Activated T-helper 1 cell treated with anti-CD3 and anti-CD28 coated beads, Interleukin-12 subunit alpha, Interleukin-12 subunit beta, Interleukin-2, Interleukin-4 antibody, amounts not matched to agents 30 ng/mL and 10 ng/mL and 1 ng/mL, durations not matched to agents 14 hours and 24 hours and 36 hours (primary cell): ENCODE measurements at regions not wholly inside any gene's neighbourhood (a gene's known extent, or its start where the extent isn't known, plus 50 kb on each side); places are given as distances from the start of the nearest gene placed in this dataset.
A peak's percentile ranks its signal among the peaks of the same experiment; 100 is the strongest.
"Not testable (repeated sequence)": the region's sequence is repeated elsewhere in the genome, so short reads cannot be mapped to it uniquely, and the experiment has no call there.

Source experiments
- DNase-seq: peaks from one replicate; pipeline ENCODE4 v3.0.0; 2021; ENCODE audit warnings: low spot score
- H3K27ac Mint-ChIP-seq: one replicate; pipeline ENCODE4 v1.8.0; 2021; ENCODE audit warnings: mild to moderate bottlenecking, mixed read lengths
- H3K27me3 Mint-ChIP-seq: one replicate; pipeline ENCODE4 v1.8.0; 2022; ENCODE audit warnings: mild to moderate bottlenecking, moderate library complexity, mixed read lengths; ENCODE audit not compliant: insufficient read depth
- H3K36me3 Mint-ChIP-seq: one replicate; pipeline ENCODE4 v1.8.0; 2021; ENCODE audit warnings: low read depth, mixed read lengths
- H3K4me1 Mint-ChIP-seq: one replicate; pipeline ENCODE4 v1.8.0; 2021; ENCODE audit warnings: low read depth, mixed read lengths
- H3K4me3 Mint-ChIP-seq: one replicate; pipeline ENCODE4 v1.8.0; 2021; ENCODE audit warnings: mild to moderate bottlenecking, moderate library complexity, mixed read lengths
- H3K9me3 Mint-ChIP-seq: one replicate; pipeline ENCODE4 v1.8.0; 2021; ENCODE audit warnings: mixed read lengths
- intact Hi-C: fragments of 100-400 bp; cut with micrococcal nuclease; formaldehyde crosslinking; loops from one replicate; pipeline ENCODE4 v1.15.1; 2024

GRCh38 chr12:9470367-9470766 lies 137.3 kb downstream of the KLRB1 start:
- H3K4me3 Mint-ChIP-seq, H3K27me3 Mint-ChIP-seq, H3K36me3 Mint-ChIP-seq, H3K9me3 Mint-ChIP-seq, DNase-seq, intact Hi-C loops: not testable (repeated sequence)
- H3K27ac Mint-ChIP-seq = peak overlapping the region; percentile 55
- H3K4me1 Mint-ChIP-seq = peaks cover 11% of the 10 kb centered on the region

DNA sequence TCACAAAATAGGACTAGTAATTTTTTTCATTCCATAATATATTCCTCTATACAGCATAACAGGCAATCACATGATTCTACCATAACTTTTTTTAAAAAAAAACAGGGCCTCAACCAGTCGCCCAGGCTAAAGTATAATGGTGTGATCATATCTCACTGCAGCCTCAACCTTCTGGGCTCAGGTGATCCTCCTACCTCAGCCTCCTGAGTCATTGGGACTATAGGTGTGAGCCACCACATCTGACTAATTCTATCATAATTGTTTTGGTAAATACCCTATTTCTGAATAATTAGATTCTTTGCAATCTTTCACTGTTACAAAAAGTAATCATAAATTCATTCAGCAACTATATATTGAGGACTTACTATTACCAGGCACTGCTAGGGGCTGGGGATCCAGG lies 137.8 kb downstream of the KLRB1 start:
- H3K27me3 Mint-ChIP-seq, H3K4me3 Mint-ChIP-seq, H3K36me3 Mint-ChIP-seq, H3K9me3 Mint-ChIP-seq, DNase-seq: not testable (repeated sequence)
- Mint-ChIP-seq H3K27ac (peak overlapping the region; percentile 55), H3K4me1 (peaks cover 11% of the 10 kb centered on the region)
- intact Hi-C loops = loop anchor here (1.0 kb wide), 1 partner anchor 139 kb away; no protein-coding TSS in a partner anchor

DNA sequence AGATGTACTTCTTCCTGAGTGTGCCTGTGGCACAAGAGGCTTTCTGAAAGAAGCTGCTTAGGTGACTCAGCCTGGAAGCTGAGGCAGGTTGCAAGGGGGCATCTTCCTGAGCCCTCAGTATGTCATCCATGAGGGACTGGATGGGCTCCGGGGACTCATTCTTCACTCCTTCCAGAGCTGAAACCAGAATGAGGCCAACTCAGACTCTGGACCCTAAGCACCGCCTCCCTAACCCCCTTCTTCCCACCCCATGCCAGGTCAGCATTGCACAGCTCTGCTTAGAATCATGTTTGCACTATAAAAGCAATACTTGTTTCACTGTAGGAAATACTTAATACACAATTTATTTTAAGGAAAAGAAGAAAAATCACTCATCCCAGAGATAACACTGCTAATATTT lies 138.3 kb downstream of the KLRB1 start:
- H3K9me3 Mint-ChIP-seq, H3K36me3 Mint-ChIP-seq, H3K27me3 Mint-ChIP-seq, H3K4me3 Mint-ChIP-seq, H3K27ac Mint-ChIP-seq, DNase-seq: not testable (repeated sequence)
- peaks cover 11% of the 10 kb centered on the region for H3K4me1 Mint-ChIP-seq
- intact Hi-C loops = loop anchor here (1.0 kb wide), 1 partner anchor 138 kb away; no protein-coding TSS in a partner anchor

- not testable (repeated sequence) for H3K4me3 Mint-ChIP-seq, H3K27me3 Mint-ChIP-seq, H3K36me3 Mint-ChIP-seq, H3K9me3 Mint-ChIP-seq, H3K27ac Mint-ChIP-seq, DNase-seq
- H3K4me1 Mint-ChIP-seq = peaks cover 11% of the 10 kb centered on the region
- intact Hi-C loops = loop anchor here (1.0 kb wide), 1 partner anchor 138 kb away; no protein-coding TSS in a partner anchor
Measured at GRCh38 chr12:9468998-9469397, 138.7 kb downstream of the KLRB1 start.

DNA sequence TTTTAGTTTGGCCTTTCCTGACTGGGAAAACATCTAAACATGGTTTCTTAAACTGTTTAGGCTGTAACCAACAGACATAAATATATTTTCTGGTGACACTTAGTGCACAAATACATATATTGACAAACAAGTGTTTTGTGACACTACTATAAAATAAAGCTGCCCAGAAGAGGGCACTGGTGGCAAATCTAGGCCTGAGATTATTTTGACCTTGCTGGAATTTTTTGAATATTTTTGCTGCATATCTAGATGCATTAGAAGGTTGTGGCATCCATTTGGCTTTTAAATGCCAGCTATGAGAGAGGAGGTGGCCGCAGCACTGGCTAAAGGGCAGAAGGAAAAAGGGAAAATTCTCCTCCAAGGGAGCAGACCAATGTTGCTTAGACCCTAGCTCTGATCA lies 139.6 kb downstream of the KLRB1 start:
- peaks cover 11% of the 10 kb centered on the region for H3K4me1 Mint-ChIP-seq
- intact Hi-C loops, H3K9me3 Mint-ChIP-seq, H3K27me3 Mint-ChIP-seq, H3K27ac Mint-ChIP-seq, H3K4me3 Mint-ChIP-seq, H3K36me3 Mint-ChIP-seq, DNase-seq: not testable (repeated sequence)

DNA sequence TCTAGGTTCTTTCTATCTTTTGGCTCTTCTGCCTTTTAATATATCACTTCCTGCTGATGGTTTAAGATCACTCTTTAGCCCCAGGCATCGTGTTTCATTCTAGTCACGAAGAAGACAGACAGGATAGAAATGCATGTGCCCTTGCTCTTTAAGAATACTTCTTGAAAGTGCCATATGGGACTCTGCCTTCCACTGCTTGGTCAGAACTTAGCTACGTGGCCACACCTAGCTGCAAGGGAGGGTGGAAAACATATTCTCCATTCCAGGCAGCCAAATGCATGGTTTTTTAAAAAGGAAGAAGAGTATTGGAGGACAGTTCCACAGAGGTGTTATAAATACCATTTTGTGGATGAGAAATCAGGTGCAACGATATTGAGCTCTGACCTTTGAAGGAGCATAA lies 143.3 kb downstream of the KLRB1 start:
- H3K27ac Mint-ChIP-seq = no peak overlapping the region
- no peak overlapping the region for H3K4me3 Mint-ChIP-seq
- intact Hi-C loops = no loop called here
- DNase-seq = no peak
- H3K4me1 Mint-ChIP-seq = no peaks in the 10 kb centered on the region
- H3K36me3 Mint-ChIP-seq = no peaks in the 10 kb centered on the region
- no peaks in the 10 kb centered on the region for H3K9me3 Mint-ChIP-seq
- H3K27me3 Mint-ChIP-seq = peaks cover 4% of the 10 kb centered on the region

- H3K9me3 Mint-ChIP-seq, DNase-seq, intact Hi-C loops, H3K4me3 Mint-ChIP-seq, H3K27ac Mint-ChIP-seq, H3K4me1 Mint-ChIP-seq, H3K36me3 Mint-ChIP-seq, H3K27me3 Mint-ChIP-seq: not testable (repeated sequence)
Measured at GRCh38 chr12:9455516-9455915, 152.2 kb downstream of the KLRB1 start.

DNA sequence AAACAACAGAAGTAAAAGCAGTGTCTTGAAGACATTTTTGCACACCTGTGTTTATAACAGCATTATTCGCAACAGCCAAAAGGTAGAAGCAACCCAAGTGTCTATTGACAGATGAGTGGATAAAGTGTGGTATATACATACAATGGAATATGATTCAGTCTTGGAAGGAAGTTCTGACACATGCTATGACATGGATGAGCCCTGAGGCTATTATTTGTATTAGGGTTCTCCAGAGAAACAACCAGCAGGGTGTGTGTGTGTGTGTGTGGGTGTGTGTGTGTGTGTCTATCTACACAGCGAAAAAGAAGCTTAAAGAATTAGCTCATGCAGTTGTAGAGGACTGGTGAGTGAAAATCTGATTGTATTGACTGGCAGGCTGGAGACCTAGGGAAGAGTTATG lies 153.7 kb downstream of the KLRB1 start:
- H3K27me3 Mint-ChIP-seq, H3K27ac Mint-ChIP-seq, H3K4me3 Mint-ChIP-seq, H3K36me3 Mint-ChIP-seq, H3K9me3 Mint-ChIP-seq, H3K4me1 Mint-ChIP-seq, DNase-seq: not testable (repeated sequence)
- intact Hi-C loops = loop anchor here (5.0 kb wide), 1 partner anchor 907 kb away; no protein-coding TSS in a partner anchor

DNA sequence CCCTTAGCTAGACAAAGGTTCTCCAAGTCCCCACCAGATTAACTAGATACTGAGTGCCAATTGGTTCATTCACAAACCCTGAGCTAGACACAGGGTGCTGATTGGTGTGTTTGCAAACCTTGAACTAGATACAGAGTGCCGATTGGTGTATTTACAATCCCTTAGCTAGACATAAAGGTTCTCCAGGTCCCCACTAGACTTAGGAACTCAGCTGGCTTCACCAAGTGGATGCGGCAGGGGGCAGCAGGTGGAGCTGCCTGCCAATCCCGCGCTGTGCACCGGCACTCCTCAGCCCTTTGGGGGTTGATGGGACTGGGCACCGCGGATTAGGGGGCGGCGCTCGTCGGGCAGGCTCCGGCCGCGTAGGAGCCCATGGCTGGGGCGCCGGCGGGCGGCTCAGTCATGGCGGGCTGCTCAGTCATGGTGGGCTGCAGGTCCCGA lies 157.6 kb downstream of the KLRB1 start:
- H3K4me3 Mint-ChIP-seq, H3K27ac Mint-ChIP-seq: not testable (repeated sequence)
- H3K4me1 Mint-ChIP-seq = peaks cover 20% of the 10 kb centered on the region

DNA sequence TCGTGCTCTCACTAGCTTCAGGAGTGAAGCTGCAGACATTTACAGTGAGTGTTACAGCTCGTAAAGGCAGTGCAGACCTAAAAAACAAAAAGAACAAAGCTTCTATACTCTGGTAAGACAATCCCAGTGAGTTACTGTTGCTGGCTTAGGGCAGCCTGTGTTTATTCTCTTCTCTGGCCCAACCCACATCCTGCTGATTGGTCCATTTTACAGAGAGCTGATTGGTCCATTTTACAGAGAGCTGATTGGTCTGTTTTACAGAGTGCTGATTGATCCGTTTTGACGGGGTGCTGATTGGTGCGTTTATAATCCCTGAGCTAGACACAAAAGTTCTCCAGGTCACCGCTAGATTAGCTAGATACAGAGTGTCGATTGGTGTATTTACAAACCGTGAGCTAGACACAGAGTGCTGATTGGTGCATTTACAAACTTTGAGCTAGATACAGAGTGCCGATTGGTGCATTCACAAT lies 158.0 kb downstream of the KLRB1 start:
- not testable (repeated sequence) for H3K36me3 Mint-ChIP-seq, H3K9me3 Mint-ChIP-seq, H3K27ac Mint-ChIP-seq, DNase-seq, H3K27me3 Mint-ChIP-seq
- intact Hi-C loops = loop anchor here (5.0 kb wide), 2 partner anchors 283 to 902 kb away; partner anchors contain the start of gene CLECL1
- H3K4me1 Mint-ChIP-seq = peaks cover 20% of the 10 kb centered on the region
- peak overlapping the region; percentile 95 for H3K4me3 Mint-ChIP-seq

More for the DNA sequence above, 157.6 kb downstream of the KLRB1 start:
- intact Hi-C loops = loop anchor here (5.0 kb wide), 1 partner anchor 903 kb away; no protein-coding TSS in a partner anchor
- not testable (repeated sequence) for H3K36me3 Mint-ChIP-seq, DNase-seq, H3K9me3 Mint-ChIP-seq, H3K27me3 Mint-ChIP-seq

GRCh38 chr12:9449181-9449580 lies 158.5 kb downstream of the KLRB1 start:
- Mint-ChIP-seq H3K36me3 (no peaks in the 10 kb centered on the region), H3K4me3 (peak overlapping the region; percentile 95), H3K27ac (no peak overlapping the region)

GRCh38 chr12:9448648-9449047 lies 159.1 kb downstream of the KLRB1 start:
- H3K9me3 Mint-ChIP-seq, DNase-seq, H3K36me3 Mint-ChIP-seq, H3K27me3 Mint-ChIP-seq: not testable (repeated sequence)
- Mint-ChIP-seq H3K4me3 (peak overlapping the region; percentile 95), H3K27ac (peak overlapping the region; percentile 88), H3K4me1 (peaks cover 20% of the 10 kb centered on the region)
- intact Hi-C loops = loop anchor here (5.0 kb wide), 1 partner anchor 284 kb away; the partner anchor contains the start of gene CLECL1

More at GRCh38 chr12:9449181-9449580, 158.5 kb downstream of the KLRB1 start:
- Mint-ChIP-seq H3K27me3 (peaks cover 4% of the 10 kb centered on the region), H3K9me3 (no peaks in the 10 kb centered on the region), H3K4me1 (peaks cover 20% of the 10 kb centered on the region)
- intact Hi-C loops = loop anchor here (5.0 kb wide), 1 partner anchor 283 kb away; the partner anchor contains the start of gene CLECL1
- DNase-seq = no peak

- H3K36me3 Mint-ChIP-seq, H3K27me3 Mint-ChIP-seq, H3K9me3 Mint-ChIP-seq: not testable (repeated sequence)
- peak; percentile 92 for DNase-seq
- peak overlapping the region; percentile 88 for H3K27ac Mint-ChIP-seq
- intact Hi-C loops = loop anchor here (5.0 kb wide), 1 partner anchor 284 kb away; the partner anchor contains the start of gene CLECL1
- H3K4me1 Mint-ChIP-seq = peaks cover 20% of the 10 kb centered on the region
- H3K4me3 Mint-ChIP-seq = peak overlapping the region; percentile 95
Measured at GRCh38 chr12:9447791-9448614, 159.7 kb downstream of the KLRB1 start.
